Loucy (cell line): ENCODE measurements at regions not wholly inside any gene's neighbourhood (a gene's known extent, or its start where the extent isn't known, plus 50 kb on each side); places are given as distances from the start of the nearest gene placed in this dataset.

Experiments
- H2AFZ ChIP-seq: fragments of 200-600 bp; sonication (generic); 2 replicates; pipeline ENCODE4 v1.6.0; 2016; ENCODE audit warnings: antibody characterized with exemption, mild to moderate bottlenecking, low read length, moderate library complexity
- H3F3A ChIP-seq: fragments of 200-600 bp; 2 replicates; pipeline ENCODE4 v1.6.0; 2016; ENCODE audit warnings: antibody characterized with exemption, low read depth, mild to moderate bottlenecking
- H3K27me3 ChIP-seq: fragments of 200-600 bp; sonication (generic); 2 replicates; pipeline ENCODE4 v1.6.1; 2014; ENCODE audit warnings: low read length, mild to moderate bottlenecking; ENCODE audit not compliant: insufficient read depth, poor library complexity, severe bottlenecking
- H3K36me3 ChIP-seq: fragments of 200-600 bp; sonication (generic); 2 replicates; pipeline ENCODE4 v1.6.1; 2016; ENCODE audit warnings: low read length; ENCODE audit not compliant: insufficient read depth
- H3K4me1 ChIP-seq: fragments of 200-600 bp; sonication (generic); 2 replicates; pipeline ENCODE4 v1.5.1; 2014; ENCODE audit warnings: low read length, mild to moderate bottlenecking; ENCODE audit not compliant: insufficient read depth, poor library complexity, severe bottlenecking
- H3K4me2 ChIP-seq: fragments of 200-600 bp; sonication (generic); 2 replicates; pipeline ENCODE4 v1.6.0; 2014; ENCODE audit warnings: antibody characterized with exemption, low read length, low read depth, mild to moderate bottlenecking; ENCODE audit not compliant: poor library complexity, severe bottlenecking
- H3K4me3 ChIP-seq: fragments of 200-600 bp; sonication (generic); 2 replicates; pipeline ENCODE4 v1.5.1; 2014; ENCODE audit warnings: low read length, mild to moderate bottlenecking, mixed read lengths; ENCODE audit not compliant: poor library complexity, severe bottlenecking
- H3K79me2 ChIP-seq: fragments of 200-600 bp; sonication (generic); 2 replicates; pipeline ENCODE4 v1.6.1; 2014; ENCODE audit warnings: low read length; ENCODE audit not compliant: insufficient read depth
- H3K9ac ChIP-seq: fragments of 200-600 bp; sonication (generic); 2 replicates; pipeline ENCODE4 v1.6.0; 2014; ENCODE audit warnings: mild to moderate bottlenecking, low read depth, low read length, moderate library complexity; ENCODE audit not compliant: poor library complexity, severe bottlenecking
- H3K9me2 ChIP-seq: fragments of 200-600 bp; sonication (generic); replicated peaks from 2 replicates; pipeline ENCODE4 v1.6.1; 2016; ENCODE audit warnings: low read depth, low read length, mixed read lengths
- H3K9me3 ChIP-seq: fragments of 200-600 bp; sonication (generic); 2 replicates; pipeline ENCODE4 v1.6.1; 2014; ENCODE audit warnings: mild to moderate bottlenecking, antibody characterized with exemption, low read length, low read depth; ENCODE audit not compliant: insufficient read depth
- H4K20me1 ChIP-seq: fragments of 200-600 bp; sonication (generic); 2 replicates; pipeline ENCODE4 v1.6.0; 2014; ENCODE audit warnings: antibody characterized with exemption, low read length, mild to moderate bottlenecking; ENCODE audit not compliant: insufficient read depth, poor library complexity, severe bottlenecking
- EZH2phosphoT487 ChIP-seq: fragments of 200-600 bp; IDR thresholded peaks from 2 replicates; pipeline ENCODE4 v1.6.1; 2018; ENCODE audit warnings: antibody characterized with exemption, mild to moderate bottlenecking, moderate library complexity, borderline replicate concordance
- TF ChIP-seq, protein P1 (sequence below): fragments of 200-600 bp; sonication (generic); conservative IDR thresholded peaks from 2 replicates; pipeline ENCODE4 v1.5.1; 2014; ENCODE audit warnings: mild to moderate bottlenecking, antibody characterized with exemption, low read length

DNA sequence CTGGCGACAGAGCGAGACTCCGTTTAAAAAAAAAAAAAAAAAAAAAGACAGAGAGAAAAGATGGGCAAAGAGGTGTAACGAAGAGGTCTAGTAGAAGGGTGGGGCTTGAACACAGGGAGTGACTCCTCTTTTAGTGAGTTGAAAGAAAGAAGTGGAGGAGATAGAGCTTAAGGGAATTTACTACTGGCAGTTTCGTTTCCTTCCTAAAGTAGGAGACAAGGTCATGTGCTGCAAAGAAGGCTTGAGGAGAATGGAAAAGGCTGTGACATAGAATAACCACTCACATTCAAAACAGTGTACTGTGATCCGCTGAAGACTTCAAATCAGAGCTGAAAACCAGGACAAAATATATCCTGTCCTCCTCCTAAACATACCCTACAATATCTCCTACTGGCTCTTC is 63.8 kb upstream of the EIF2S2 start:
- Histone ChIP-seq H3K27me3 (no peaks in the 10 kb centered on the region), H4K20me1 (no peaks in the 10 kb centered on the region), H3K36me3 (no peaks in the 10 kb centered on the region), H3K79me2 (no peaks in the 10 kb centered on the region), H3K9me3 (no peaks in the 10 kb centered on the region), H3K9ac (no peak overlapping the region), H3K4me3 (no peak overlapping the region), H3K9me2 (no peaks in the 10 kb centered on the region), H3K4me2 (no peak overlapping the region), H3F3A (no peaks in the 10 kb centered on the region), H2AFZ (no peak overlapping the region), H3K4me1 (no peaks in the 10 kb centered on the region)
- no peak for TF ChIP-seq EZH2phosphoT487
- TF ChIP-seq, protein P1, sequence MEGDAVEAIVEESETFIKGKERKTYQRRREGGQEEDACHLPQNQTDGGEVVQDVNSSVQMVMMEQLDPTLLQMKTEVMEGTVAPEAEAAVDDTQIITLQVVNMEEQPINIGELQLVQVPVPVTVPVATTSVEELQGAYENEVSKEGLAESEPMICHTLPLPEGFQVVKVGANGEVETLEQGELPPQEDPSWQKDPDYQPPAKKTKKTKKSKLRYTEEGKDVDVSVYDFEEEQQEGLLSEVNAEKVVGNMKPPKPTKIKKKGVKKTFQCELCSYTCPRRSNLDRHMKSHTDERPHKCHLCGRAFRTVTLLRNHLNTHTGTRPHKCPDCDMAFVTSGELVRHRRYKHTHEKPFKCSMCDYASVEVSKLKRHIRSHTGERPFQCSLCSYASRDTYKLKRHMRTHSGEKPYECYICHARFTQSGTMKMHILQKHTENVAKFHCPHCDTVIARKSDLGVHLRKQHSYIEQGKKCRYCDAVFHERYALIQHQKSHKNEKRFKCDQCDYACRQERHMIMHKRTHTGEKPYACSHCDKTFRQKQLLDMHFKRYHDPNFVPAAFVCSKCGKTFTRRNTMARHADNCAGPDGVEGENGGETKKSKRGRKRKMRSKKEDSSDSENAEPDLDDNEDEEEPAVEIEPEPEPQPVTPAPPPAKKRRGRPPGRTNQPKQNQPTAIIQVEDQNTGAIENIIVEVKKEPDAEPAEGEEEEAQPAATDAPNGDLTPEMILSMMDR, result no peak

DNA sequence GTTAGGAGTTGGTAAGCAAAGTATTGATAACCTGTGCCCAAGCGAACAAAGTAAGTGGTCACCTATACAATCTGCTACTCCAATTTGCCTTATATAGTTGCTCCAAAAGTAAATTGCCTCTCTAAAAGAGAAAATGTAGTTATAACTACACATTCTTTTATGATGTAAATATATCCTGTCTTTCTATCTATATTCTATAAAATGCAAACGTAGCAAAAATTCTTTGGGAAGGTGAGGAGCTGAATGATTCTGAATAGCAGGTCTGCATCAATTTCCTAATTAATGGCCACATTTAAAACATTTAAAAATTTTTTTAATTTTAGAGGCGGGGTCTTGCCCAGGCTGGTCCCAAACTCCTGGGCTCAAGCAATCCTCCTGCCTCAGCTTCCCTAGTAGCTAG is 64.2 kb upstream of the ASIP start:
- H3K9ac ChIP-seq, result no peak overlapping the region
- H3K9me3 ChIP-seq, result no peaks in the 10 kb centered on the region
- H2AFZ ChIP-seq, result no peak overlapping the region
- no peaks in the 10 kb centered on the region for H3K4me1 ChIP-seq
- no peak for TF ChIP-seq EZH2phosphoT487
- TF ChIP-seq, protein P1, result no peak
- no peaks in the 10 kb centered on the region for H3K9me2 ChIP-seq
- H4K20me1 ChIP-seq, result no peaks in the 10 kb centered on the region
- H3K4me3 ChIP-seq, result no peak overlapping the region
- H3K79me2 ChIP-seq, result no peaks in the 10 kb centered on the region
- no peaks in the 10 kb centered on the region for H3F3A ChIP-seq
- no peaks in the 10 kb centered on the region for H3K36me3 ChIP-seq
- H3K4me2 ChIP-seq, result no peak overlapping the region
- H3K27me3 ChIP-seq, result no peaks in the 10 kb centered on the region

DNA sequence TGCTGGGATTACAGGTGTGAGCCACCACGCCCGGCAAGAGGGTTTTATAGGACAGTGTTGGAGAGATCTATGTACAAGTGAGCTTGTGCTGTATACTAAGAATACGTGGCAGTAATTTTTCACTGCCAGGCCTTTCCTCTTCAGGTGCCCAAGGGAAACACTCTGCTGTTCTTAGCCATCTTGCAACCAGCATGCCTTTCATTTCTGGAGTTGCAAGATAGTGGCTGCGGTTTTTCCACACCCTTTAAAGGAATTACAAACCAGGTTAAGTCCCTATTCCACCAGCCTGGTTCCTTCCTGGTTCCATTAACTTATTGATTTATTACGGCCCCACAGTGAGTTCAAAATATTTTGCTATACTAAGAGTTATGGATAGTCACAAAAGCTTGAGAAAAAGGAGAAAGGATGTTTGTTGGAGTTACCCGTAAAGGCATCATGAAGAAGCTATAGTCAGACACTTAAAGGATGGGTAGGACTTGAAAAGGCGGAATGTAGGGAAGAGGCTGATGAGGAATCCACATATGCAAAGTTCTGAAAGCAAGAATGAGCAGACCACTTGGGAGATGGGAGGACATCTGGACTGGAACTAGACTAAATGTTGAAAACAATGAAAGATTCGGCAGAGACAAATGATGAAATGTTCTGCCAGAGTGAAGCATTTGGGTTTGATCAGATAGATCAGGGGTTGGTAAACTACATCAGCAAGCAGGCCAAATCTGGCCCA is 61.4 kb upstream of the ASIP start:
- no peaks in the 10 kb centered on the region for H3K4me1 ChIP-seq
- no peaks in the 10 kb centered on the region for H4K20me1 ChIP-seq
- no peaks in the 10 kb centered on the region for H3K9me2 ChIP-seq
- H3K36me3 ChIP-seq, result no peaks in the 10 kb centered on the region
- H3K27me3 ChIP-seq, result no peaks in the 10 kb centered on the region
- H3F3A ChIP-seq, result no peaks in the 10 kb centered on the region
- no peaks in the 10 kb centered on the region for H3K9me3 ChIP-seq
- no peak overlapping the region for H3K4me3 ChIP-seq
- H3K4me2 ChIP-seq, result no peak overlapping the region
- no peak overlapping the region for H3K9ac ChIP-seq
- TF ChIP-seq EZH2phosphoT487, result no peak
- TF ChIP-seq, protein P1, result no peak
- no peaks in the 10 kb centered on the region for H3K79me2 ChIP-seq
- no peak overlapping the region for H2AFZ ChIP-seq
